ENCODE measurements at regions not wholly inside any gene's neighbourhood (a gene's known extent, or its start where the extent isn't known, plus 50 kb on each side); places are given as distances from the start of the nearest gene placed in this dataset.

GRCh38 chr1:8251635-8252034, 66.3 kb upstream of the SLC45A1 start:
- Mint-ChIP-seq H3K4me1 (ENCODE audit: unreplicated experiment) (peaks cover 5% of the 10 kb centered on the region), H3K27ac (ENCODE audit: unreplicated experiment) (no peak overlapping the region), H3K36me3 (ENCODE audit: low read depth, unreplicated experiment) (peaks cover 4% of the 10 kb centered on the region), H3K4me3 (ENCODE audit: unreplicated experiment) (no peak overlapping the region), H3K27me3 (ENCODE audit: unreplicated experiment) (peaks cover 6% of the 10 kb centered on the region), H3K9me3 (ENCODE audit: unreplicated experiment) (no peaks in the 10 kb centered on the region)
- TF ChIP-seq, protein P1, sequence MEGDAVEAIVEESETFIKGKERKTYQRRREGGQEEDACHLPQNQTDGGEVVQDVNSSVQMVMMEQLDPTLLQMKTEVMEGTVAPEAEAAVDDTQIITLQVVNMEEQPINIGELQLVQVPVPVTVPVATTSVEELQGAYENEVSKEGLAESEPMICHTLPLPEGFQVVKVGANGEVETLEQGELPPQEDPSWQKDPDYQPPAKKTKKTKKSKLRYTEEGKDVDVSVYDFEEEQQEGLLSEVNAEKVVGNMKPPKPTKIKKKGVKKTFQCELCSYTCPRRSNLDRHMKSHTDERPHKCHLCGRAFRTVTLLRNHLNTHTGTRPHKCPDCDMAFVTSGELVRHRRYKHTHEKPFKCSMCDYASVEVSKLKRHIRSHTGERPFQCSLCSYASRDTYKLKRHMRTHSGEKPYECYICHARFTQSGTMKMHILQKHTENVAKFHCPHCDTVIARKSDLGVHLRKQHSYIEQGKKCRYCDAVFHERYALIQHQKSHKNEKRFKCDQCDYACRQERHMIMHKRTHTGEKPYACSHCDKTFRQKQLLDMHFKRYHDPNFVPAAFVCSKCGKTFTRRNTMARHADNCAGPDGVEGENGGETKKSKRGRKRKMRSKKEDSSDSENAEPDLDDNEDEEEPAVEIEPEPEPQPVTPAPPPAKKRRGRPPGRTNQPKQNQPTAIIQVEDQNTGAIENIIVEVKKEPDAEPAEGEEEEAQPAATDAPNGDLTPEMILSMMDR (IDR thresholded peaks at IDR 0.05; ENCODE audit: unreplicated experiment) = no peak
- no peak for DNase-seq (ENCODE audit: low spot score)

- Mint-ChIP-seq H3K36me3 (ENCODE audit: low read depth, unreplicated experiment) (no peaks in the 10 kb centered on the region), H3K9me3 (ENCODE audit: unreplicated experiment) (no peaks in the 10 kb centered on the region), H3K27me3 (ENCODE audit: unreplicated experiment) (peaks cover 4% of the 10 kb centered on the region), H3K4me3 (ENCODE audit: unreplicated experiment) (no peak overlapping the region), H3K4me1 (ENCODE audit: unreplicated experiment) (peaks cover 5% of the 10 kb centered on the region), H3K27ac (ENCODE audit: unreplicated experiment) (peak overlapping the region; percentile 85)
- DNase-seq (ENCODE audit: low spot score) = no peak
- TF ChIP-seq, protein P1 (IDR thresholded peaks at IDR 0.05; ENCODE audit: unreplicated experiment) = no peak
Measured at GRCh38 chr1:8249838-8250237, 68.1 kb upstream of the SLC45A1 start.

DNA sequence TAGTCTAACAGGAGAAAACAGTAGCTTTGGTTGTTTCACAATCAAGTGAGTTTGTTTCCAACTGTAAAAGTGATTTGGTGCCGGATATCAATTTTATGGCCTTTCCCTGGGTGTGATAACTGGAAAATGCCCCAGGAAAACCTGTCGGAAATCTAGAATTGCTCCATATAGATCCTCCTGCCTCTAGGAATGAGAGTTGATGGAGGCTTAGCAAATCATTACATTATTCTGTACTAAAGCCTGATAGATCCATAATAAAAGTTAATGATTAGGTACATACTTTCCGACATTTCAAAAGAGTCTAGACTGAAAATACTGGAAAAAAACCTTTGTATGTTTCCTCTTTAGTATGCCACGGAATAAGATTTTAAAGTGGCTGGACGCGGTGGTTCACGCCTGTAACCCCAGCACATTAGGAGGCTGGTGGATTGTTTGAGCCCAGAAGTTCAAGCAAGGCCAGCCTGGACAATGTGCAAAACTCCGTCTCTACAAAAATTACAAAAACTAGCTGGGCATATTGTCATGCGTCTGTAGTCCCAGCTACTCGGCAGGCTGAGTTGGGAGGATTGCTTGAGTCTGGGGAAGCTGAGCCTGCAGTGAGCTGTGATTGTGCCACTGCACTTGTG, 70.0 kb upstream of the SLC45A1 start:
- Mint-ChIP-seq H3K9me3 (ENCODE audit: unreplicated experiment) (no peaks in the 10 kb centered on the region), H3K27ac (ENCODE audit: unreplicated experiment) (no peak overlapping the region), H3K4me3 (ENCODE audit: unreplicated experiment) (no peak overlapping the region), H3K36me3 (ENCODE audit: low read depth, unreplicated experiment) (no peaks in the 10 kb centered on the region), H3K27me3 (ENCODE audit: unreplicated experiment) (peaks cover 4% of the 10 kb centered on the region), H3K4me1 (ENCODE audit: unreplicated experiment) (peaks cover 5% of the 10 kb centered on the region)
- TF ChIP-seq, protein P1 (IDR thresholded peaks at IDR 0.05; ENCODE audit: unreplicated experiment) = no peak
- no peak for DNase-seq (ENCODE audit: low spot score)

GRCh38 chr1:8244304-8244703, 73.6 kb upstream of the SLC45A1 start:
- H3K27ac Mint-ChIP-seq (ENCODE audit: unreplicated experiment) = no peak overlapping the region
- TF ChIP-seq, protein P1 (IDR thresholded peaks at IDR 0.05; ENCODE audit: unreplicated experiment) = no peak
- H3K36me3 Mint-ChIP-seq (ENCODE audit: low read depth, unreplicated experiment) = peaks cover 6% of the 10 kb centered on the region
- no peak overlapping the region for H3K4me3 Mint-ChIP-seq (ENCODE audit: unreplicated experiment)
- H3K4me1 Mint-ChIP-seq (ENCODE audit: unreplicated experiment) = peaks cover 14% of the 10 kb centered on the region
- H3K27me3 Mint-ChIP-seq (ENCODE audit: unreplicated experiment) = peaks cover 4% of the 10 kb centered on the region
- H3K9me3 Mint-ChIP-seq (ENCODE audit: unreplicated experiment) = no peaks in the 10 kb centered on the region
- DNase-seq (ENCODE audit: low spot score) = no peak

DNA sequence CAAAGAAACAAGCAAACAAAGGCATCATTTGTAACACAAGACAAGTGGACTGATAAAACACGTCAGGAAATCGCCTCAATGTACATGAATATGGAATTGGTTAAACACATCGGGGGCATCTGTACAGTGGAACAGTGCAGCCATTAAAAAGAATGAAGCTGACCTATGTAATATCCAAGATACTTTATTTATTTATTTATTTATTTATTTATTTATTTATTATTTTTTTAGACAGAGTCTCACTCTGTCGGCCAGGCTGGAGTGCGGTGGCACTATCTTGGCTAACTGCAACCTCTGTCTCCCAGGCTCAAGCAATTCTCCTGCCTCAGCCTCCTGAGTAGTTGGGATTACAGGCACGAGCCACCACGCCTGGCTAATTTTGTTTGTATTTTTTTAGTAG, 75.4 kb upstream of the SLC45A1 start:
- no peak for DNase-seq (ENCODE audit: low spot score)
- peaks cover 6% of the 10 kb centered on the region for H3K36me3 Mint-ChIP-seq (ENCODE audit: low read depth, unreplicated experiment)
- H3K9me3 Mint-ChIP-seq (ENCODE audit: unreplicated experiment) = no peaks in the 10 kb centered on the region
- H3K27ac Mint-ChIP-seq (ENCODE audit: unreplicated experiment) = no peak overlapping the region
- TF ChIP-seq, protein P1 (IDR thresholded peaks at IDR 0.05; ENCODE audit: unreplicated experiment) = no peak
- peaks cover 4% of the 10 kb centered on the region for H3K27me3 Mint-ChIP-seq (ENCODE audit: unreplicated experiment)
- H3K4me1 Mint-ChIP-seq (ENCODE audit: unreplicated experiment) = peaks cover 24% of the 10 kb centered on the region
- no peak overlapping the region for H3K4me3 Mint-ChIP-seq (ENCODE audit: unreplicated experiment)

Data from endothelial cell (in vitro differentiated cells).